Tibial nerve (tissue), 3 donors: ENCODE measurements at regions not wholly inside any gene's neighbourhood (a gene's known extent, or its start where the extent isn't known, plus 50 kb on each side); places are given as distances from the start of the nearest gene placed in this dataset.

ENCODE experiments used
- CTCF ChIP-seq, 5 experiments: fragments of 200-600 bp in 3 of 5; fragments of 450-650 bp in 2 of 5; sonication (generic) in 3 of 5; IDR thresholded peaks; one replicate each; pipeline ENCODE4 v1.5.1; 2016 to 2019; ENCODE audit warnings: antibody characterized with exemption in 5 of 5, mild to moderate bottlenecking in 3 of 5, moderate library complexity in 2 of 5
- POLR2A ChIP-seq, 2 donors: fragments of 450-650 bp; IDR thresholded peaks; one replicate each; pipeline ENCODE4 v1.6.1; 2017; ENCODE audit warnings: antibody characterized with exemption in 2 of 2, mild to moderate bottlenecking in 2 of 2, moderate library complexity in 2 of 2

- no peak for TF ChIP-seq POLR2A (IDR thresholded peaks at IDR 0.05)
- no peak for TF ChIP-seq CTCF (IDR thresholded peaks at IDR 0.05)
Measured at GRCh38 chr6:139931747-139932146, 557.3 kb upstream of the CITED2 start.
